ENCODE measurements at regions not wholly inside any gene's neighbourhood (a gene's known extent, or its start where the extent isn't known, plus 50 kb on each side); places are given as distances from the start of the nearest gene placed in this dataset.

GRCh38 chr1:208509072-208509471 is 264.9 kb upstream of the PLXNA2 start:
- TF ChIP-seq, protein P1, sequence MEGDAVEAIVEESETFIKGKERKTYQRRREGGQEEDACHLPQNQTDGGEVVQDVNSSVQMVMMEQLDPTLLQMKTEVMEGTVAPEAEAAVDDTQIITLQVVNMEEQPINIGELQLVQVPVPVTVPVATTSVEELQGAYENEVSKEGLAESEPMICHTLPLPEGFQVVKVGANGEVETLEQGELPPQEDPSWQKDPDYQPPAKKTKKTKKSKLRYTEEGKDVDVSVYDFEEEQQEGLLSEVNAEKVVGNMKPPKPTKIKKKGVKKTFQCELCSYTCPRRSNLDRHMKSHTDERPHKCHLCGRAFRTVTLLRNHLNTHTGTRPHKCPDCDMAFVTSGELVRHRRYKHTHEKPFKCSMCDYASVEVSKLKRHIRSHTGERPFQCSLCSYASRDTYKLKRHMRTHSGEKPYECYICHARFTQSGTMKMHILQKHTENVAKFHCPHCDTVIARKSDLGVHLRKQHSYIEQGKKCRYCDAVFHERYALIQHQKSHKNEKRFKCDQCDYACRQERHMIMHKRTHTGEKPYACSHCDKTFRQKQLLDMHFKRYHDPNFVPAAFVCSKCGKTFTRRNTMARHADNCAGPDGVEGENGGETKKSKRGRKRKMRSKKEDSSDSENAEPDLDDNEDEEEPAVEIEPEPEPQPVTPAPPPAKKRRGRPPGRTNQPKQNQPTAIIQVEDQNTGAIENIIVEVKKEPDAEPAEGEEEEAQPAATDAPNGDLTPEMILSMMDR (IDR thresholded peaks at IDR 0.05) = no peak
- ATAC-seq (ENCODE audit: low FRiP score) (no peak), DNase-seq (ENCODE audit: low spot score) (no peak)

GRCh38 chr1:208510192-208510952 is 266.2 kb upstream of the PLXNA2 start:
- no peak for DNase-seq (ENCODE audit: low spot score)
- TF ChIP-seq, protein P1 (IDR thresholded peaks at IDR 0.05) = no peak
- no peak for ATAC-seq (ENCODE audit: low FRiP score)

DNA sequence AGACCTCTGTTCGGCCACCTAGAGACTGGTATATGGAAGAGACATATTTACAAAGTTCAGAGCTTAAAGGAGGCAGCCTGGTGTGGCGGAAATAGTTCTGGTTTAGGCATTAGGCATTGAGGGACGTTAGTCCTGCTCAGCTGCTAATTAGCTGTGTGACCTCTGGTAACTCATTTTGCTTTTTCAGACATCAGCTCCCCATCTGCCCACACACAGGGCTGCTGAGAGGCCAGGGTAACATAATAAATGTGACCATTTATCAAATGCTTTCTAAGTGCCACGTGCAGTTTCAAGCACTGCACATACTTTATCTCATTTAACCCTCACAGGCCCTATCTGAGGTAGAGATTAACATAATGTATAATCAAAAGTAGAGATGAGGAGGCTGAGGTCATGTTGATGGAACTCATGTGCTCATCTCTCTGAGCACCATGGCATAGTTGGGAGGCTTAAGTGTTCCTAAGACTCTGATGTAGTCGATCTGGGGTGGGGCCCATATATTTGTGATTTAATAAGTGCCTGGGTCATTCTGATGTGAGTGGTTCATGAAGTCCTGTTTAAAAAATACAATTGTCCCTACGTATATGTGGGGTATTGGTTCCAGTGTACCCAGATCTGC is 267.2 kb upstream of the PLXNA2 start:
- DNase-seq (ENCODE audit: low spot score) = no peak
- ATAC-seq (ENCODE audit: low FRiP score) = no peak
- TF ChIP-seq, protein P1 (IDR thresholded peaks at IDR 0.05) = no peak

DNA sequence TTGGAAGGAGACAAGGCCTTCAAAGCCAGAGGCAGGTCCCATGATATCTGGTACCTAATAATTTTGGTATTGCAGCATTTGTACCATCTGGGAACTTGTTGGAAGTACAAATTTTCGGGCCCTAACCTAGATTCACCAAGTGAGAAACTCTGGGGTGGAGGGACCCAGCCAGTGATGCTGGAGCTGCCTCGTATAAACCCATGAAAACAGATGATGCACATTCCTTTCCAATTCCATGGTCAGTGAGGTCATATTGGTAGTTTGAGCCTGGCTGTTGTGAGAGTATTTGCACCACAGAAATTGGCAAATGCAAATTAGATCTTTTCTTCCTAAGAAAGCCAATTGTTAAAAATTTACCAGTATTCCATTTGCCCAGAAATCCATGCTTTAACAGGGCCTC is 269.6 kb upstream of the PLXNA2 start:
- ATAC-seq (ENCODE audit: low FRiP score) (no peak), DNase-seq (ENCODE audit: low spot score) (no peak)
- TF ChIP-seq, protein P1 (IDR thresholded peaks at IDR 0.05) = no peak

- TF ChIP-seq, protein P1 (IDR thresholded peaks at IDR 0.05) = no peak
- DNase-seq (ENCODE audit: low spot score) = no peak
- no peak for ATAC-seq (ENCODE audit: low FRiP score)
These were observed 270.9 kb upstream of the PLXNA2 start for GRCh38 chr1:208515129-208515528.

GRCh38 chr1:208516780-208517179 is 272.6 kb upstream of the PLXNA2 start:
- ATAC-seq (ENCODE audit: low FRiP score) = no peak
- TF ChIP-seq, protein P1 (IDR thresholded peaks at IDR 0.05) = no peak
- DNase-seq (ENCODE audit: low spot score) = no peak
